A673 (cell line): ENCODE measurements at regions not wholly inside any gene's neighbourhood (a gene's known extent, or its start where the extent isn't known, plus 50 kb on each side); places are given as distances from the start of the nearest gene placed in this dataset.

Experiments used
- BruUV-seq: library from RNA; stranded (reverse); fragments of 400-500 nt; replicated peaks from 2 replicates; lab custom pipeline; 2021; lab: Mats Ljungman, UMichigan
- CTCF ChIA-PET: fragments of 300-600 bp; sonication (Branson Sonifier 250); formaldehyde crosslinking; loops from one replicate; lab custom pipeline; 2022; ENCODE audit warnings: antibody characterized with exemption; lab: Charles Lee
- POLR2A ChIA-PET: fragments of 300-600 bp; sonication (Branson Sonifier 250); formaldehyde crosslinking; loops from one replicate; lab custom pipeline; 2022; ENCODE audit warnings: antibody characterized with exemption; ENCODE audit not compliant: low non-redundant PET; lab: Charles Lee
- DNase-seq: peaks from one replicate; pipeline ENCODE4 v3.0.0-alpha.2; 2015; ENCODE audit warnings: low spot score
- H3K27ac ChIP-seq: fragments of 200-600 bp; sonication (generic); 2 replicates; pipeline ENCODE4 v1.5.1; 2016; ENCODE audit warnings: mixed run types, low read depth, mild to moderate bottlenecking, mixed read lengths, antibody characterized with exemption, low read length; ENCODE audit not compliant: poor library complexity, severe bottlenecking
- H3K27me3 ChIP-seq: fragments of 200-600 bp; sonication (generic); replicated peaks from 2 replicates; pipeline ENCODE4 v1.6.1; 2017; ENCODE audit warnings: mixed run types, low read depth, mild to moderate bottlenecking, mixed read lengths, antibody characterized with exemption, low read length; ENCODE audit not compliant: insufficient read depth, poor library complexity
- H3K36me3 ChIP-seq: fragments of 200-600 bp; sonication (generic); 2 replicates; pipeline ENCODE4 v1.6.1; 2016; ENCODE audit warnings: mixed run types, mild to moderate bottlenecking, mixed read lengths, antibody characterized with exemption, low read length; ENCODE audit not compliant: insufficient read depth, poor library complexity, severe bottlenecking
- H3K4me1 ChIP-seq: fragments of 200-600 bp; sonication (generic); 2 replicates; pipeline ENCODE4 v1.6.1; 2017; ENCODE audit warnings: mixed run types, mild to moderate bottlenecking, mixed read lengths, antibody characterized with exemption, low read length; ENCODE audit not compliant: insufficient read depth, poor library complexity, severe bottlenecking
- H3K4me3 ChIP-seq: fragments of 200-600 bp; sonication (generic); 2 replicates; pipeline ENCODE4 v1.5.1; 2016; ENCODE audit warnings: low read depth, mixed run types, mild to moderate bottlenecking, mixed read lengths, low read length; ENCODE audit not compliant: poor library complexity, severe bottlenecking
- H3K9me3 ChIP-seq: fragments of 200-600 bp; sonication (generic); 2 replicates; pipeline ENCODE4 v1.6.1; 2016; ENCODE audit warnings: mixed run types, low read depth, mild to moderate bottlenecking, mixed read lengths, antibody characterized with exemption, low read length; ENCODE audit not compliant: poor library complexity, severe bottlenecking
- EZH2 ChIP-seq: fragments of 200-600 bp; sonication (generic); IDR thresholded peaks from 2 replicates; pipeline ENCODE4 v1.6.1; 2017; ENCODE audit warnings: borderline replicate concordance, low read depth, mild to moderate bottlenecking, mixed read lengths, antibody characterized with exemption, low read length; ENCODE audit not compliant: poor library complexity, severe bottlenecking
- intact Hi-C: fragments of 100-400 bp; cut with micrococcal nuclease; formaldehyde crosslinking; loops from one replicate; pipeline ENCODE4 v1.10.0; 2022; ENCODE audit not compliant: unreplicated experiment
- TF ChIP-seq, protein P1 (sequence below): fragments of 300-800, 200-600 bp; sonication (generic); conservative IDR thresholded peaks from 2 replicates; pipeline ENCODE4 v1.5.1; 2017; ENCODE audit warnings: low read depth, mild to moderate bottlenecking, antibody characterized with exemption, low read length, moderate library complexity, mixed read lengths

DNA sequence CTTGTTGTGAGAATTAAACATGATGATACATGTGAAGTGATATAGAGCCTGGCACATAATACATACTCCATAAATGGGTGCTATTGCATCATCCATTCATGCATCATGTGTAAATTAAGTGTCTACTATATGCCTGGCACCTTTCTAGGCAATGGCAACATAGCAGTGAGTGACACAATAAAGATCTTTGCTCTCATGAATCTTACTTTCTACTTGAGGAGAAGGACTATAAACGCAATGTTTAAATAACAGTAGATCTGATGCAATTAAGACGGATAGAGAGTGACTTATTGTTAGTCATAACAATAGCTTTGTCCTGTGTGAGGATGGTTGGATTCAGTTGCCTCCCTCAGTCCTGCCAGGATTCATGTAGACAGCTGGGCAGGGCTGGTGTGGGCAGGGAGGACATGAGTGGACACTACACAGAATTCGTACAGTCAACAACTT, 88.4 kb upstream of the NPAS2 start:
- DNase-seq: no peak
- POLR2A ChIA-PET: no interaction called here
- no peak overlapping the region for H3K27ac ChIP-seq
- TF ChIP-seq, protein P1, sequence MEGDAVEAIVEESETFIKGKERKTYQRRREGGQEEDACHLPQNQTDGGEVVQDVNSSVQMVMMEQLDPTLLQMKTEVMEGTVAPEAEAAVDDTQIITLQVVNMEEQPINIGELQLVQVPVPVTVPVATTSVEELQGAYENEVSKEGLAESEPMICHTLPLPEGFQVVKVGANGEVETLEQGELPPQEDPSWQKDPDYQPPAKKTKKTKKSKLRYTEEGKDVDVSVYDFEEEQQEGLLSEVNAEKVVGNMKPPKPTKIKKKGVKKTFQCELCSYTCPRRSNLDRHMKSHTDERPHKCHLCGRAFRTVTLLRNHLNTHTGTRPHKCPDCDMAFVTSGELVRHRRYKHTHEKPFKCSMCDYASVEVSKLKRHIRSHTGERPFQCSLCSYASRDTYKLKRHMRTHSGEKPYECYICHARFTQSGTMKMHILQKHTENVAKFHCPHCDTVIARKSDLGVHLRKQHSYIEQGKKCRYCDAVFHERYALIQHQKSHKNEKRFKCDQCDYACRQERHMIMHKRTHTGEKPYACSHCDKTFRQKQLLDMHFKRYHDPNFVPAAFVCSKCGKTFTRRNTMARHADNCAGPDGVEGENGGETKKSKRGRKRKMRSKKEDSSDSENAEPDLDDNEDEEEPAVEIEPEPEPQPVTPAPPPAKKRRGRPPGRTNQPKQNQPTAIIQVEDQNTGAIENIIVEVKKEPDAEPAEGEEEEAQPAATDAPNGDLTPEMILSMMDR: no peak
- TF ChIP-seq EZH2: no peak
- no TSS peak for BruUV-seq
- peaks cover 9% of the 10 kb centered on the region for H3K4me1 ChIP-seq
- no peaks in the 10 kb centered on the region for H3K27me3 ChIP-seq
- H3K4me3 ChIP-seq: no peak overlapping the region
- CTCF ChIA-PET: interaction anchor here (0.7 kb wide), 1 partner anchor 246 kb away, joined by 5 read pairs; no protein-coding TSS in a partner anchor
- no peaks in the 10 kb centered on the region for H3K36me3 ChIP-seq
- no peaks in the 10 kb centered on the region for H3K9me3 ChIP-seq
- intact Hi-C loops: loop anchor here (5.0 kb wide), 1 partner anchor 86 kb away; no protein-coding TSS in a partner anchor

DNA sequence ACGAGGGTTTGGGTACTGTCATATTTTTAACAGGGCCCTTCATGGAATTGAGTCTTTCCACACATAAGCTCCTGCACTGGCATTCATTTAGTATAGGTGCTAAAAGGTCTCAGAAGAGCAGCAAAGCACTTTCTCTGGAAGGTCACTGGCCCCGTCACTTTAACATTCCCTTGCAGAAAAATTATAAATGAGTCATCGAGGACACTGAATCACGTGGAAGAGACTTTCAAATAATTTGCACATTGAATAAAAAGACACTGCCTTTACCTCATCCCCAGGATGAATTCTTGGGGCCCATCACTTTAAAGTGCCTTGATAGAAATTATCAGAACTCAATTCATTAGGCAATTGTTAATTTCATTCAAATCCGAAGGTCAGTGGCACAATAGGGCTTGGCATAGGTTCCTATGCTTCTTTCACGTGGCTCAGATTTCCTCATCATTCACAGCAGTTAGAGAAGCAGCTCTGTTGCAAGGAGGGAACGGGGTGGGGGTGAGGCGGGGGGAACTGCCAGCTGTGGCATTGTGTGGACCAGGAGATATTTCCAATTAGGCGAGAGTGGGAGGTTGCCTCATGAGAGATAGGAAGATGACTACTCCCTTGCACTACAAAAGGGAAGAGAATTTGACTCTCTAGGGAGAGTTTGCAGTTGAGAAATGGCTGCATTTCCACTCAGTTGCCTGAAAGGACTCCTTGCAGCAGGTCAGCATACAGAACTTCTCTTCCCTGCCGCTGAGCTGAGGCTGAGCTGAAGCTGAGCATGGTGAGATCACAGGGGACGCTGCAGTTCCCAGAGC, 86.3 kb upstream of the NPAS2 start:
- H3K4me3 ChIP-seq: no peak overlapping the region
- POLR2A ChIA-PET: interaction anchor here (0.5 kb wide), 1 partner anchor 9 kb away, joined by 3 read pairs; no protein-coding TSS in a partner anchor

DNA sequence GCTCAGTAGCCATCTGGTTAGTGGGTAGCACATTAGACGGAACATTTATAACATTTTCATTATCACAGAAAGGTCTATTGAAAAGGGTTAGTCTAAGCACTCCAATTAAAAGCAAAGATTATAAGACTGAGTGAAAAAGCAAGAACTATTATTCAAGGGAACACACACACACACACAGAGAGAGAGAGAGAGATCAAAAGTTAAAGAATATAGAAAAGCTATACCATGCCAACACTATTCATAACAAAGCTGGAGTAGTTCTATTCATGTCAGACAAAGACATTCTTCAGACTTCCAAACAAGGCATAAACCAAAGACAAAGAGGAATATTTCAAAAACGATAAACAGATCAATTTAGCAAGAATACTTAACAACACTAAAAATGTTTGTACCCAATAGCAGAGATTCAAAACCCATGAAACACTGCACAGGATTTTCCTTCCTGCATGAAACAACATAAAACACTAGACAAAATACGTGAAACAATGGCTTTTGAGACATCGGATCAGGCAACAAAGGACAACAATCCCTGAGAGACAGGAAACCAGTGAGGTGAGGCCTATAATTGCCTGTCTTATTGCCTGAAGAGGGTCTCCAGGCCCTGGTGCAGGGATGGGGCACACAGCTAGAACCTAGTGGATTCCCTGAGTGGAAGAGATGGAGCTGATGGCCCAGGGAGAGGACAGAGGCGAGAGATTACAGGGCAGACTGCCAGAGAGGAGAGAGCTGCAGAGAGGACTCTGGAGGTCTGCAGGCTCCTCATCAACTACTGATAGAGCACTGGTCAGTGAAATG, 83.6 kb upstream of the NPAS2 start:
- Histone ChIP-seq H3K4me1 (peaks cover 9% of the 10 kb centered on the region), H3K27ac (no peak overlapping the region), H3K36me3 (no peaks in the 10 kb centered on the region), H3K27me3 (no peaks in the 10 kb centered on the region), H3K4me3 (no peak overlapping the region), H3K9me3 (no peaks in the 10 kb centered on the region)
- ChIA-PET CTCF (no interaction called here), POLR2A (no interaction called here)
- DNase-seq: no peak
- BruUV-seq: no TSS peak
- intact Hi-C loops: no loop called here
- TF ChIP-seq, protein P1: no peak
- no peak for TF ChIP-seq EZH2

More for the DNA sequence above, 86.3 kb upstream of the NPAS2 start:
- Histone ChIP-seq H3K9me3 (no peaks in the 10 kb centered on the region), H3K36me3 (no peaks in the 10 kb centered on the region), H3K27ac (no peak overlapping the region), H3K4me1 (peaks cover 9% of the 10 kb centered on the region), H3K27me3 (no peaks in the 10 kb centered on the region)
- BruUV-seq: no TSS peak
- CTCF ChIA-PET: no interaction called here
- TF ChIP-seq, protein P1: no peak
- no peak for TF ChIP-seq EZH2
- intact Hi-C loops: loop anchor here (5.0 kb wide), 1 partner anchor 84 kb away; no protein-coding TSS in a partner anchor
- DNase-seq: peak; percentile 76
